DMS53 (cell line): ENCODE measurements at regions not wholly inside any gene's neighbourhood (a gene's known extent, or its start where the extent isn't known, plus 50 kb on each side); places are given as distances from the start of the nearest gene placed in this dataset.
A peak's percentile ranks its signal among the peaks of the same experiment; 100 is the strongest.

Experiments used
- DNase-seq: peaks from one replicate; lab custom pipeline; 2025; lab: John Stamatoyannopoulos, UW

- DNase-seq, result no peak
Measured at GRCh38 chr3:76687019-76687418, 352.9 kb upstream of the ROBO2 start.

- no peak for DNase-seq
Measured at GRCh38 chr3:76694063-76694462, 345.8 kb upstream of the ROBO2 start.

- DNase-seq, result no peak
Measured at GRCh38 chr3:76698136-76698706, 341.7 kb upstream of the ROBO2 start.

GRCh38 chr3:76699846-76700245, 340.1 kb upstream of the ROBO2 start:
- DNase-seq, result no peak

- DNase-seq, result no peak
Measured at GRCh38 chr3:76700323-76700722, 339.6 kb upstream of the ROBO2 start.

GRCh38 chr3:76702676-76703075, 337.2 kb upstream of the ROBO2 start:
- DNase-seq, result no peak

- DNase-seq, result no peak
Measured at GRCh38 chr3:76715426-76715825, 324.5 kb upstream of the ROBO2 start.

- DNase-seq, result no peak
Measured at GRCh38 chr3:76723366-76723765, 316.5 kb upstream of the ROBO2 start.

GRCh38 chr3:76724075-76724474, 315.8 kb upstream of the ROBO2 start:
- DNase-seq, result no peak

- DNase-seq, result no peak
Measured at GRCh38 chr3:76724706-76725105, 315.2 kb upstream of the ROBO2 start.

GRCh38 chr3:76726034-76726433, 313.9 kb upstream of the ROBO2 start:
- DNase-seq, result no peak

GRCh38 chr3:76728426-76728825, 311.5 kb upstream of the ROBO2 start:
- DNase-seq, result no peak

- DNase-seq, result no peak
Measured at GRCh38 chr3:76731471-76731870, 308.4 kb upstream of the ROBO2 start.

- DNase-seq, result no peak
Measured at GRCh38 chr3:76733073-76733759, 306.7 kb upstream of the ROBO2 start.

GRCh38 chr3:76735152-76735551, 304.7 kb upstream of the ROBO2 start:
- peak; percentile 43 for DNase-seq

- DNase-seq, result peak; percentile 1
Measured at GRCh38 chr3:76753599-76753998, 286.3 kb upstream of the ROBO2 start.

- DNase-seq, result no peak
Measured at GRCh38 chr3:76754247-76754646, 285.7 kb upstream of the ROBO2 start.

GRCh38 chr3:76756577-76756976, 283.3 kb upstream of the ROBO2 start:
- no peak for DNase-seq

GRCh38 chr3:76760336-76760735, 279.6 kb upstream of the ROBO2 start:
- DNase-seq, result no peak

- DNase-seq, result peak; percentile 73
Measured at GRCh38 chr3:76765511-76765910, 274.4 kb upstream of the ROBO2 start.

- no peak for DNase-seq
Measured at GRCh38 chr3:76768912-76769311, 271.0 kb upstream of the ROBO2 start.

GRCh38 chr3:76776927-76777326, 263.0 kb upstream of the ROBO2 start:
- no peak for DNase-seq

- no peak for DNase-seq
Measured at GRCh38 chr3:76788206-76788605, 251.7 kb upstream of the ROBO2 start.

GRCh38 chr3:76789237-76789636, 250.7 kb upstream of the ROBO2 start:
- no peak for DNase-seq
